Chondrocyte (in vitro differentiated cells): ENCODE measurements at regions not wholly inside any gene's neighbourhood (a gene's known extent, or its start where the extent isn't known, plus 50 kb on each side); places are given as distances from the start of the nearest gene placed in this dataset.

Source experiments
- DNase-seq: peaks from one replicate; pipeline ENCODE4 v3.0.0; 2021; ENCODE audit warnings: mixed read lengths, low spot score
- H3K27ac Mint-ChIP-seq: one replicate; pipeline ENCODE4 v1.8.0; 2021; ENCODE audit warnings: mild to moderate bottlenecking, moderate library complexity, mixed read lengths; ENCODE audit not compliant: unreplicated experiment
- H3K27me3 Mint-ChIP-seq: 2 replicates; pipeline ENCODE4 v1.8.0; 2021; ENCODE audit warnings: low read depth, mixed read lengths
- H3K36me3 Mint-ChIP-seq: 2 replicates; pipeline ENCODE4 v1.8.0; 2021; ENCODE audit warnings: low read depth, mixed read lengths
- H3K4me1 Mint-ChIP-seq: 2 replicates; pipeline ENCODE4 v1.8.0; 2021; ENCODE audit warnings: low read depth, mild to moderate bottlenecking, mixed read lengths
- H3K4me3 Mint-ChIP-seq: one replicate; pipeline ENCODE4 v1.8.0; 2021; ENCODE audit warnings: mild to moderate bottlenecking, moderate library complexity, mixed read lengths; ENCODE audit not compliant: unreplicated experiment
- H3K9me3 Mint-ChIP-seq: 2 replicates; pipeline ENCODE4 v1.8.0; 2021; ENCODE audit warnings: low read depth, mixed read lengths
- TF ChIP-seq, protein P1 (sequence below): fragments of 200-600 bp; sonication (generic); IDR thresholded peaks from 2 replicates; pipeline ENCODE4 v1.5.0; 2021; ENCODE audit warnings: antibody characterized with exemption, mild to moderate bottlenecking, moderate library complexity

DNA sequence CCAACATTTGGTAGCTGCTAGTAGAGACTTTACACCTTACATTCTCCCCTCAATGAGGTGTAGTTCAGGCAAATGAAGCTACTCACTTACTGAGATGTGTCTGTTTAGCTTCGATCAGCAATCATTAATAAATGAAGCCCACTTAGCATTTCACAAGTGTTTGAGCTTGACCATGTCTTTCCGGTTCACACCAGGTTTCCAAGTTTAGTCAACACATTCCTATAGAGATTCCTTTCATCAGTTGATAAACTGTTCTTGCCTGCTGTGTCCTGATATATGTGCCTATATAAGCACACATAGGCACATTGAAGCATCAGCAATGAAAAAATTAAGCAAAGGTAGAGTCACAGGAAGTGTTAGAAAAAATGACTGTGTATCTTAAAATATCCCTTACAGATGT is 150.0 kb downstream of the BTBD3 start:
- Mint-ChIP-seq H3K27me3 (no peaks in the 10 kb centered on the region), H3K4me3 (no peak overlapping the region), H3K4me1 (peaks cover 6% of the 10 kb centered on the region), H3K36me3 (no peaks in the 10 kb centered on the region), H3K27ac (no peak overlapping the region), H3K9me3 (no peaks in the 10 kb centered on the region)
- TF ChIP-seq, protein P1, sequence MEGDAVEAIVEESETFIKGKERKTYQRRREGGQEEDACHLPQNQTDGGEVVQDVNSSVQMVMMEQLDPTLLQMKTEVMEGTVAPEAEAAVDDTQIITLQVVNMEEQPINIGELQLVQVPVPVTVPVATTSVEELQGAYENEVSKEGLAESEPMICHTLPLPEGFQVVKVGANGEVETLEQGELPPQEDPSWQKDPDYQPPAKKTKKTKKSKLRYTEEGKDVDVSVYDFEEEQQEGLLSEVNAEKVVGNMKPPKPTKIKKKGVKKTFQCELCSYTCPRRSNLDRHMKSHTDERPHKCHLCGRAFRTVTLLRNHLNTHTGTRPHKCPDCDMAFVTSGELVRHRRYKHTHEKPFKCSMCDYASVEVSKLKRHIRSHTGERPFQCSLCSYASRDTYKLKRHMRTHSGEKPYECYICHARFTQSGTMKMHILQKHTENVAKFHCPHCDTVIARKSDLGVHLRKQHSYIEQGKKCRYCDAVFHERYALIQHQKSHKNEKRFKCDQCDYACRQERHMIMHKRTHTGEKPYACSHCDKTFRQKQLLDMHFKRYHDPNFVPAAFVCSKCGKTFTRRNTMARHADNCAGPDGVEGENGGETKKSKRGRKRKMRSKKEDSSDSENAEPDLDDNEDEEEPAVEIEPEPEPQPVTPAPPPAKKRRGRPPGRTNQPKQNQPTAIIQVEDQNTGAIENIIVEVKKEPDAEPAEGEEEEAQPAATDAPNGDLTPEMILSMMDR = no peak
- DNase-seq = no peak

GRCh38 chr20:12068121-12068520 is 150.4 kb downstream of the BTBD3 start:
- no peak overlapping the region for H3K27ac Mint-ChIP-seq
- no peaks in the 10 kb centered on the region for H3K9me3 Mint-ChIP-seq
- H3K27me3 Mint-ChIP-seq = no peaks in the 10 kb centered on the region
- H3K4me1 Mint-ChIP-seq = peaks cover 6% of the 10 kb centered on the region
- no peak overlapping the region for H3K4me3 Mint-ChIP-seq
- DNase-seq = no peak
- TF ChIP-seq, protein P1 = no peak
- H3K36me3 Mint-ChIP-seq = no peaks in the 10 kb centered on the region

DNA sequence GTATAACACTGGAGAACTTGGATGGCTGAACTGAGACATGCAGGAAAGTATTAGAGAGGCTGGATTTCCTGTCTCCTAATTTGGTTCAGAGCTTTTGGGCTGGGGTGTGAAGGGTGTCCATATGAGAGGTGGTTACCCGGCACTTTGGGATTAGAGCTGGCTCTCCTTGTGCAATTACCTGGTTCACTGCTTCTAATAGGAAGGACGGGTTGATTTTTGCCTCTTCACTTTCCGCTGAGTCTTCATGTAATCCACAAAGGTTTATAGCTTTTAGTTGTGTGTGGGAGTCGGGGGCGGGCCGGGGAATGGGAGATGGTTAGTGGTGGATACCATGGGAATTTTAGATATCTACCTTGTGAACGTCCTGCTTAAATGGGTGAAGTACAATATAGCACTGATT is 151.5 kb downstream of the BTBD3 start:
- no peaks in the 10 kb centered on the region for H3K36me3 Mint-ChIP-seq
- no peaks in the 10 kb centered on the region for H3K27me3 Mint-ChIP-seq

DNA sequence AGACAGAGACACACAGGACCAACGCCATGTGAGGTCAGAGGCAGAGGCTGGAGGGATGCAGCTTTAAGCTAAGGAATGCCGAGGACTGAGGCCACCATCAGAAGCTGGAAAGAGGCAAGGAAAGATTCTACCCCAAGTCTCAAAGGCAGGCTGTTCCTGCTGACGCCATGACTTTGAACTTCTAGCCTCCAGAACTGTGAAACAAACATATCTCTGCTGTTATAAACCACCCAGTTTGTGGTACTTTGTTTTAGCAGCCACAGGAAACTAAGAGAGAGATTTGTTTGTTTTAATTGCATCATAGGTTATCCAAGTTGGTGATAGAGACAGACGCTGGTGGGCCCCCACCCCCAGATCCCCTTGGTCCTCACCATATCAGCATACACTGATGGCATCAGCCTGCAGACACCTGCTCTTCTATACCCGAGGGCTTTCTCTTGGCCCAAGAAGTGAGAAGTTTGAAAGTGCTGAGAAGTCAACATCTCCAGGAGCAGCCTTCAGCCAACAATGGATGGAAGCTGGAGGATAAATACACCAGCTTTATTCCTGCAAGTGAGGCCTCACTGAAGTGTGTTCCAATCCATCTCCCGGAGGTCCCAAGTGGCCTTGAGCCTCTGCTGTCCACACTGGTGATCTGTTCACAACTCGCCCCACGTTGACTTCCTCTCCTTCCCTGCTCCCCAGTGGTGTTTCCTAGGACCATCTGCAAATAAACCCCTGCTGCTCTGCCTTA is 154.7 kb downstream of the BTBD3 start:
- peaks cover 6% of the 10 kb centered on the region for H3K4me1 Mint-ChIP-seq
- H3K27ac Mint-ChIP-seq = no peak overlapping the region
- no peaks in the 10 kb centered on the region for H3K27me3 Mint-ChIP-seq
- DNase-seq = no peak
- no peaks in the 10 kb centered on the region for H3K36me3 Mint-ChIP-seq
- no peak overlapping the region for H3K4me3 Mint-ChIP-seq
- H3K9me3 Mint-ChIP-seq = no peaks in the 10 kb centered on the region
- TF ChIP-seq, protein P1 = no peak

More for the DNA sequence above, 151.5 kb downstream of the BTBD3 start:
- Mint-ChIP-seq H3K27ac (no peak overlapping the region), H3K4me1 (peaks cover 6% of the 10 kb centered on the region), H3K9me3 (no peaks in the 10 kb centered on the region), H3K4me3 (no peak overlapping the region)
- DNase-seq = no peak
- TF ChIP-seq, protein P1 = no peak

- Mint-ChIP-seq H3K36me3 (no peaks in the 10 kb centered on the region), H3K27ac (no peak overlapping the region), H3K4me1 (peaks cover 4% of the 10 kb centered on the region), H3K4me3 (no peak overlapping the region), H3K27me3 (no peaks in the 10 kb centered on the region), H3K9me3 (no peaks in the 10 kb centered on the region)
- TF ChIP-seq, protein P1 = no peak
- no peak for DNase-seq
These were observed 155.2 kb downstream of the BTBD3 start for GRCh38 chr20:12072954-12073264.
